CD14-positive monocyte (primary cell): ENCODE measurements at regions not wholly inside any gene's neighbourhood (a gene's known extent, or its start where the extent isn't known, plus 50 kb on each side); places are given as distances from the start of the nearest gene placed in this dataset.

ENCODE experiments used
- DNase-seq, 3 donors: peaks; one replicate each; pipeline ENCODE4 v3.0.0-alpha.2; 2011 to 2022
- H2AFZ ChIP-seq: 2 replicates; pipeline ENCODE4 v1.6.0; 2012; ENCODE audit warnings: mild to moderate bottlenecking, low read depth, low read length, inconsistent platforms; ENCODE audit not compliant: insufficient read depth, poor library complexity, severe bottlenecking
- H3K27ac ChIP-seq, 2 donors: 1 replicate in 1 of 2; 2 replicates in 1 of 2; pipeline ENCODE4 v1.5.1; 2012 to 2013; ENCODE audit warnings: low read length in 2 of 2, control low read depth in 1 of 2, inconsistent platforms in 1 of 2, low read depth in 1 of 2, mild to moderate bottlenecking in 1 of 2
- H3K27me3 ChIP-seq, 2 donors: one replicate each; pipeline versions ENCODE4 v1.6.0 to v1.6.1; 2011 to 2013; ENCODE audit warnings: low read length in 2 of 2; ENCODE audit not compliant: control insufficient read depth in 2 of 2, insufficient read depth in 2 of 2
- H3K36me3 ChIP-seq, 2 donors: replicated peaks in 1 of 2; 1 replicate in 1 of 2; 2 replicates in 1 of 2; pipeline versions ENCODE4 v1.5.1 to v1.6.1; 2012 to 2013; ENCODE audit warnings: low read length in 2 of 2, control low read depth in 1 of 2, inconsistent platforms in 1 of 2, mild to moderate bottlenecking in 1 of 2; ENCODE audit not compliant: insufficient read depth in 2 of 2, control insufficient read depth in 1 of 2
- H3K4me1 ChIP-seq, 2 donors: 1 replicate in 1 of 2; 2 replicates in 1 of 2; pipeline versions ENCODE4 v1.5.1 to v1.6.1; 2012 to 2013; ENCODE audit warnings: low read length in 2 of 2, control low read depth in 1 of 2, inconsistent platforms in 1 of 2, mild to moderate bottlenecking in 1 of 2, moderate library complexity in 1 of 2; ENCODE audit not compliant: insufficient read depth in 2 of 2, control insufficient read depth in 1 of 2
- H3K4me2 ChIP-seq: replicated peaks from 2 replicates; pipeline ENCODE3; 2012; ENCODE audit warnings: low read length, moderate library complexity, mild to moderate bottlenecking; ENCODE audit not compliant: poor library complexity, severe bottlenecking; ENCODE audit errors: extremely low read depth
- H3K4me3 ChIP-seq, 3 experiments: fragments of 200-600 bp in 1 of 3; sonication (generic) in 1 of 3; replicated peaks in 1 of 3; 1 replicate in 2 of 3; 2 replicates in 1 of 3; pipeline ENCODE4 v1.5.1; 2011 to 2013; ENCODE audit warnings: low read length in 3 of 3, mild to moderate bottlenecking in 3 of 3, control low read depth in 2 of 3, low read depth in 2 of 3, inconsistent platforms in 1 of 3, moderate library complexity in 1 of 3
- H3K79me2 ChIP-seq: 2 replicates; pipeline ENCODE4 v1.6.0; 2012; ENCODE audit warnings: mild to moderate bottlenecking, control low read depth, inconsistent platforms, low read length, moderate library complexity; ENCODE audit not compliant: insufficient read depth
- H3K9ac ChIP-seq: 2 replicates; pipeline ENCODE4 v1.6.0; 2017; ENCODE audit warnings: low read length, mild to moderate bottlenecking; ENCODE audit not compliant: insufficient read depth, poor library complexity, severe bottlenecking
- H3K9me3 ChIP-seq, 2 donors: replicated peaks in 1 of 2; 1 replicate in 1 of 2; 2 replicates in 1 of 2; pipeline versions ENCODE4 v1.5.1 to v1.6.1; 2012 to 2013; ENCODE audit warnings: low read length in 2 of 2, control low read depth in 1 of 2; ENCODE audit not compliant: control insufficient read depth in 1 of 2, insufficient read depth in 1 of 2
- H4K20me1 ChIP-seq: 2 replicates; pipeline ENCODE4 v1.6.0; 2012; ENCODE audit warnings: mild to moderate bottlenecking, low read length, control low read depth, moderate library complexity; ENCODE audit not compliant: insufficient read depth
- H3K27ac Mint-ChIP-seq, 7 donors: one replicate each; pipeline ENCODE4 v1.8.0; 2020; ENCODE audit warnings: mild to moderate bottlenecking in 7 of 7, mixed read lengths in 7 of 7, moderate library complexity in 6 of 7, inconsistent platforms in 2 of 7
- H3K27me3 Mint-ChIP-seq, 3 donors: one replicate each; pipeline ENCODE4 v1.8.0; 2021 to 2022; ENCODE audit warnings: low read depth in 3 of 3, mild to moderate bottlenecking in 3 of 3, mixed read lengths in 3 of 3, moderate library complexity in 3 of 3, inconsistent platforms in 1 of 3
- H3K36me3 Mint-ChIP-seq, 2 donors: one replicate each; pipeline ENCODE4 v1.8.0; 2020; ENCODE audit warnings: mixed read lengths in 2 of 2, inconsistent platforms in 1 of 2, mild to moderate bottlenecking in 1 of 2
- H3K4me1 Mint-ChIP-seq: one replicate; pipeline ENCODE4 v1.8.0; 2020; ENCODE audit warnings: mild to moderate bottlenecking, mixed read lengths
- H3K4me3 Mint-ChIP-seq, 2 donors: one replicate each; pipeline ENCODE4 v1.8.0; 2020; ENCODE audit warnings: mild to moderate bottlenecking in 2 of 2, mixed read lengths in 2 of 2, moderate library complexity in 1 of 2
- H3K9me3 Mint-ChIP-seq, 7 donors: one replicate each; pipeline ENCODE4 v1.8.0; 2020 to 2022; ENCODE audit warnings: mixed read lengths in 7 of 7, mild to moderate bottlenecking in 6 of 7, moderate library complexity in 6 of 7, inconsistent platforms in 2 of 7
- WGBS: methylation state at CpG from one replicate; pipeline ENCODE4 v1.1.5; 2013; ENCODE audit warnings: missing lambda C conversion rate; ENCODE audit not compliant: insufficient coverage; 5-methylcytosine and 5-hydroxymethylcytosine counted together
- intact Hi-C, 2 donors: fragments of 100-400 bp; cut with micrococcal nuclease; formaldehyde crosslinking; loops; one replicate each; pipeline versions ENCODE4 v1.15.0 to v1.15.1; 2023
- TF ChIP-seq, protein P1 (sequence below): fragments of 200-600 bp; IDR thresholded peaks from one replicate; pipeline ENCODE4 v1.8.0; 2022; ENCODE audit warnings: antibody characterized with exemption, mild to moderate bottlenecking

GRCh38 chr9:22739712-22740111 lies 293.1 kb downstream of the DMRTA1 start:
- intact Hi-C loops, result no loop called here
- Histone ChIP-seq H3K9ac (no peak overlapping the region), H3K79me2 (no peaks in the 10 kb centered on the region), H3K36me3 (no peaks in the 10 kb centered on the region), H4K20me1 (no peaks in the 10 kb centered on the region), H2AFZ (no peak overlapping the region), H3K27ac (no peak overlapping the region), H3K4me2 (no peak overlapping the region), H3K9me3 (peaks cover 3 to 9% of the 10 kb centered on the region in 2 donors), H3K4me1 (no peaks in the 10 kb centered on the region), H3K4me3 (no peak overlapping the region), H3K27me3 (no peaks in the 10 kb centered on the region)
- H3K4me3 Mint-ChIP-seq, result no peak overlapping the region
- no peaks in the 10 kb centered on the region for H3K36me3 Mint-ChIP-seq
- WGBS, result no CpG with 5 or more reads among the region's 1 CpG
- no peak overlapping the region for H3K27ac Mint-ChIP-seq
- H3K4me1 Mint-ChIP-seq, result no peaks in the 10 kb centered on the region
- peaks cover 0 to 3% (median 0%) of the 10 kb centered on the region in 3 donors for H3K27me3 Mint-ChIP-seq
- peaks cover 0 to 14% (median 5%) of the 10 kb centered on the region in 7 donors for H3K9me3 Mint-ChIP-seq
- no peak for DNase-seq
- TF ChIP-seq, protein P1, sequence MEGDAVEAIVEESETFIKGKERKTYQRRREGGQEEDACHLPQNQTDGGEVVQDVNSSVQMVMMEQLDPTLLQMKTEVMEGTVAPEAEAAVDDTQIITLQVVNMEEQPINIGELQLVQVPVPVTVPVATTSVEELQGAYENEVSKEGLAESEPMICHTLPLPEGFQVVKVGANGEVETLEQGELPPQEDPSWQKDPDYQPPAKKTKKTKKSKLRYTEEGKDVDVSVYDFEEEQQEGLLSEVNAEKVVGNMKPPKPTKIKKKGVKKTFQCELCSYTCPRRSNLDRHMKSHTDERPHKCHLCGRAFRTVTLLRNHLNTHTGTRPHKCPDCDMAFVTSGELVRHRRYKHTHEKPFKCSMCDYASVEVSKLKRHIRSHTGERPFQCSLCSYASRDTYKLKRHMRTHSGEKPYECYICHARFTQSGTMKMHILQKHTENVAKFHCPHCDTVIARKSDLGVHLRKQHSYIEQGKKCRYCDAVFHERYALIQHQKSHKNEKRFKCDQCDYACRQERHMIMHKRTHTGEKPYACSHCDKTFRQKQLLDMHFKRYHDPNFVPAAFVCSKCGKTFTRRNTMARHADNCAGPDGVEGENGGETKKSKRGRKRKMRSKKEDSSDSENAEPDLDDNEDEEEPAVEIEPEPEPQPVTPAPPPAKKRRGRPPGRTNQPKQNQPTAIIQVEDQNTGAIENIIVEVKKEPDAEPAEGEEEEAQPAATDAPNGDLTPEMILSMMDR, result no peak

DNA sequence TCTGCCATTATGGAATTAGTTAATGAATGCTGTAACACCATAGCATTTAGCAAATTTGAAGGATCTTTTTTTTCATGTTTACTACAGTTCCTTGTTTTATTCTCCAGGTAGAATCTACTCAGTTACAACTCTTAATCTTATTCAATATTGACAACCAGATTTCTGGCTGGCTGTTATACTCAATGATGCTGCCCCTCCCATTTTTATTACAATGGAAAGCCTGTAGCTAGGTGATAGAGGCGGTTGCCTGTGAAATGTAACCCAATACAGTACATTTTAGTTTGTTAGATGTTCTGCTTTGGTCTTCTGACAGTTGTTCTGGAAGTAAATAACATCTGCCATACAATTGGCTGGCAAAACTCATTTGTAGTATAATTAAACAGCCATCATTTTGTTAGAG lies 294.2 kb downstream of the DMRTA1 start:
- H3K9ac ChIP-seq, result no peak overlapping the region
- peaks cover 3 to 9% of the 10 kb centered on the region in 2 donors for H3K9me3 ChIP-seq
- no peaks in the 10 kb centered on the region for H3K79me2 ChIP-seq
- no peak overlapping the region for H3K4me3 ChIP-seq
- Mint-ChIP-seq H3K4me1 (no peaks in the 10 kb centered on the region), H3K9me3 (peaks cover 0 to 14% (median 5%) of the 10 kb centered on the region in 7 donors), H3K4me3 (no peak overlapping the region), H3K27ac (no peak overlapping the region), H3K36me3 (no peaks in the 10 kb centered on the region), H3K27me3 (peaks cover 0 to 3% (median 0%) of the 10 kb centered on the region in 3 donors)
- no peaks in the 10 kb centered on the region for H3K36me3 ChIP-seq
- no peaks in the 10 kb centered on the region for H3K4me1 ChIP-seq
- intact Hi-C loops, result no loop called here
- no peak for DNase-seq
- no peak overlapping the region for H3K27ac ChIP-seq
- no peak overlapping the region for H3K4me2 ChIP-seq
- TF ChIP-seq, protein P1, result no peak
- no peak overlapping the region for H2AFZ ChIP-seq
- WGBS, result no CpG with 5 or more reads among the region's 1 CpG
- no peaks in the 10 kb centered on the region for H4K20me1 ChIP-seq
- no peaks in the 10 kb centered on the region for H3K27me3 ChIP-seq
